ENCODE measurements at regions not wholly inside any gene's neighbourhood (a gene's known extent, or its start where the extent isn't known, plus 50 kb on each side); places are given as distances from the start of the nearest gene placed in this dataset.

DNA sequence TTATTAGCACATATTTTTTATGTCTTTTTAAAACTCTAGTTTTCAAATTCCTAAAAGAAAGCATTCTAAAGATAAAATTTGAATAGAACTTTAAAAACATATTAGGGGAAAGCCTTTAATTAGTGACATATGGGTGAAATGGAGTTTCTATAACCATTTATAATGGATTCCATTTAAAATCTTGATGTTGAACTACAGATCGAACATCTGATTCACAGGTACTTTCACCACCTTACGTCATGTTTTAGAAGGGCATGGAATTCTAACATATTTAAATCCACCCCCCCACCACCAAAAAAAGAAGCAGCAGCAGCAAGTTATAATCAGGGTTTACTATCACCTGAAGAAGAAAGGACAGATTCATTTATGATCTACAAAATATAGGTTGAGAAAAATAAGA, 298.4 kb downstream of the SMOC2 start:
- TF ChIP-seq, protein P1, sequence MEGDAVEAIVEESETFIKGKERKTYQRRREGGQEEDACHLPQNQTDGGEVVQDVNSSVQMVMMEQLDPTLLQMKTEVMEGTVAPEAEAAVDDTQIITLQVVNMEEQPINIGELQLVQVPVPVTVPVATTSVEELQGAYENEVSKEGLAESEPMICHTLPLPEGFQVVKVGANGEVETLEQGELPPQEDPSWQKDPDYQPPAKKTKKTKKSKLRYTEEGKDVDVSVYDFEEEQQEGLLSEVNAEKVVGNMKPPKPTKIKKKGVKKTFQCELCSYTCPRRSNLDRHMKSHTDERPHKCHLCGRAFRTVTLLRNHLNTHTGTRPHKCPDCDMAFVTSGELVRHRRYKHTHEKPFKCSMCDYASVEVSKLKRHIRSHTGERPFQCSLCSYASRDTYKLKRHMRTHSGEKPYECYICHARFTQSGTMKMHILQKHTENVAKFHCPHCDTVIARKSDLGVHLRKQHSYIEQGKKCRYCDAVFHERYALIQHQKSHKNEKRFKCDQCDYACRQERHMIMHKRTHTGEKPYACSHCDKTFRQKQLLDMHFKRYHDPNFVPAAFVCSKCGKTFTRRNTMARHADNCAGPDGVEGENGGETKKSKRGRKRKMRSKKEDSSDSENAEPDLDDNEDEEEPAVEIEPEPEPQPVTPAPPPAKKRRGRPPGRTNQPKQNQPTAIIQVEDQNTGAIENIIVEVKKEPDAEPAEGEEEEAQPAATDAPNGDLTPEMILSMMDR (IDR thresholded peaks at IDR 0.05; ENCODE audit: control extremely low read depth, extremely low read depth, low read depth, missing control alignments) = no peak

DNA sequence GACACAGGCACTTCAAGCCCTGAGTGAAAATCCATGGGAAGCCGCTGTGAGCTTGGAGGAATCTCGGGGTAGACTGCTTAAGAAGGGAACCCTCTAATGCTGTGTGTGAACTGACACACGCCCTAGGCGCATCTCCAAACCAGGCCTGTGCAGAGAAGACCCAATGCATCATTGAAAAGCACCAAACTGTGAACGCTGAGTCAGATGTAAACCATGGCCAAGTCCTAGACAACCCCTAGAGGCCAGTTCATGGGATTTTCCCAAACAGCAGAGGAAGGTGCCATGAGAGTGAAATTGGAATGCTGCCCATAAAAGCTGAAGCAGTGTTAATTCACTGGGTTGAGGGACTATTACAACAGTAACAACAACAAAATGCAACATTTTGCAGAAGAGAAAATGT, 296.5 kb downstream of the SMOC2 start:
- no peak for DNase-seq (ENCODE audit: extremely low spot score)
- POLR2A ChIA-PET = no interaction called here
- TF ChIP-seq, protein P1 (IDR thresholded peaks at IDR 0.05; ENCODE audit: control extremely low read depth, extremely low read depth, low read depth, missing control alignments) = no peak
- CTCF ChIA-PET = no interaction called here

More for the DNA sequence above, 298.4 kb downstream of the SMOC2 start:
- no peak for DNase-seq (ENCODE audit: extremely low spot score)
- ChIA-PET POLR2A (no interaction called here), CTCF (interaction anchor here (0.9 kb wide), 1 partner anchor 12 kb away, joined by 3 read pairs; no protein-coding TSS in a partner anchor)

DNA sequence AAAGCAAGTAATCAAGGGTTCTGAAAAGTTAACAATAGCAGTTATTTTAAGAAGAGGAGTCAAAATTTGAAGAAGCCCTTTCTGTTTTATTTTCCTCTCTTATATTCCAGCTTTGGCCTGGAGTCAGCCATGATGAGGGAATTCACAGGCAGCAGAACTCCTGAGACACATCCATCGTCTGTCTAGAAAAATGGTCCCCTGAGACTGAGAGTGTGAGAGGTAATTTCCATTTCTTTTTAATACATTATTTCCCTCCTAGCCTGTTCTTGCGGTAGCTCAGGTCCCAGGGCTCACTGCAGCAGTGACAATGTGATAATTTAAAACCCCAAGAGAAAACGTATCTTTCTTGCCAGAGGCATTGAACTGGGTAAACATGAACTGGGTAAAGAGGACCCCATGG, 296.0 kb downstream of the SMOC2 start:
- POLR2A ChIA-PET = no interaction called here
- TF ChIP-seq, protein P1 (IDR thresholded peaks at IDR 0.05; ENCODE audit: control extremely low read depth, extremely low read depth, low read depth, missing control alignments) = no peak
- CTCF ChIA-PET = no interaction called here
- no peak for DNase-seq (ENCODE audit: extremely low spot score)

DNA sequence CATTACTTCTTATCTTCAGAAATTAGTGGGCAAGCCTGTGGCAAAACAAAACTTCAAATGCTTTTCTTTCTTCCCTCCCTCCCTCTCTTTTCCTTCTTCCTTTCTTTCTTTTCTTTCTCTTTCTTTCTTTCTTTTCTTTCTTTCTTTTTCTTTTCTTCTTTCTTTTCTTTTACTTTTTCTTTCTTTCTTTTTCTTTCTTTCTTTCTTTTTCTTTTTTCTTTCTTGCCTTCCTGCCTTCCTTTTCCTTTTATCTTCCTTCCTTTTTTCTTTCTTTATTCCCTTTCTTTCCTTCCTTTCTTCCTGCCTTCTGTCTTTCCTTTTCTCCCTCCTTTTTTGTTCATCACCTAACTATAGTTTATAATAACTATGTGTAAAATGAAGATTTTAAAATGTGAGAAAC, 295.1 kb downstream of the SMOC2 start:
- ChIA-PET CTCF (no interaction called here), POLR2A (no interaction called here)
- no peak for DNase-seq (ENCODE audit: extremely low spot score)
- TF ChIP-seq, protein P1 (IDR thresholded peaks at IDR 0.05; ENCODE audit: control extremely low read depth, extremely low read depth, low read depth, missing control alignments) = no peak

DNA sequence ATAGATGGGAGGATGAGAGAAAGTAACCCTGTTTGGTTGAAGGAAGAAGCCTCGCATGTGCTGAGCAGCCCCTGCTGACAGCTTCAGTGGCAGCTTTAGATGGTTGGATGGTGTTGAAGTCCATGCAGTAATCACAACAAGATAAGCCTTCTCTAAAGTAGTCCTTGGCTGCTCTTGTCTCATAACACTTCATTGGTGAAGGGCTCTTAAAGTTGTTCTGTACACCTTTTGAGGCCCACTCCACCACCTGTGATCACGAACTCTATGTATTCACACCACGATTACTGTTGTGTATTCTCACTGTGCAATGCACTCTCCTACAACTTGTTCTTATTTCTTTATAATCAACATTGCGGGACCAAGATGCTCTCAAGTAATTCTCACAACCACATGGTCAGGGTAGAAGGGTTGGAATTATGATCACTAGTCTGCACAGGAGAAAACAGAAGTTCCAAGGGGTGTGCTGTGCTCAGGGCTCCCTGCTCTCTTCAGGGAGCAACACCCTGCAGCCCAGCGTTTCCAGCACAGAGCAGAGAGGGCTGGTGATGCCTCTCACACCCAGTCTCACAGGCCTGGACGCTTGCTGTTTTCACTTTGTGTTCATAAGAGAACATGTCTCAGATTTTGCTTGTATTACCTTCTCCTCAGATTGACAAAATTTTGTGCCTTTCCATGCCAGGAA, 294.4 kb downstream of the SMOC2 start:
- TF ChIP-seq, protein P1 (IDR thresholded peaks at IDR 0.05; ENCODE audit: control extremely low read depth, extremely low read depth, low read depth, missing control alignments) = no peak
- CTCF ChIA-PET = no interaction called here
- POLR2A ChIA-PET = no interaction called here
- DNase-seq (ENCODE audit: extremely low spot score) = no peak

DNA sequence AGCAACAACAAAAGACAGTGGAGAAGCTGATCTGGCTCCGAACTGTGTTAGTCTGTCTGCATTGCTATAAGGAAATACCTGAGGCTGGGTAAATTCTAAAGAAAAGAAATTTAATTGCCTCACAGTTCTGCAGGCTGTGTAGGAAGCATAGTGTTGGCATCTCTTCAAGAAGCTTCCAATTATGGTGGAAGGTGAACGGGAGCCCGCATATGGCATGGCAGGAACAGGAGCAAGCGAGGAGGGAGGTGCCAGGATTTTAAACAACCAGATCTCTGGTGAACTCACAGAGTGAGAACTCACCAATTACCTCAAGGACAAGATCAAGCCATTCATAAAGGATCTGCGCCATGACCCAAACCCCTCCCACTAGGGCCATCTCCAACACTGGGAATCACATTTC, 293.5 kb downstream of the SMOC2 start:
- CTCF ChIA-PET = no interaction called here
- TF ChIP-seq, protein P1 (IDR thresholded peaks at IDR 0.05; ENCODE audit: control extremely low read depth, extremely low read depth, low read depth, missing control alignments) = no peak
- DNase-seq (ENCODE audit: extremely low spot score) = no peak
- POLR2A ChIA-PET = no interaction called here

Data from GM10248 (cell line).